ENCODE measurements at regions not wholly inside any gene's neighbourhood (a gene's known extent, or its start where the extent isn't known, plus 50 kb on each side); places are given as distances from the start of the nearest gene placed in this dataset.

DNA sequence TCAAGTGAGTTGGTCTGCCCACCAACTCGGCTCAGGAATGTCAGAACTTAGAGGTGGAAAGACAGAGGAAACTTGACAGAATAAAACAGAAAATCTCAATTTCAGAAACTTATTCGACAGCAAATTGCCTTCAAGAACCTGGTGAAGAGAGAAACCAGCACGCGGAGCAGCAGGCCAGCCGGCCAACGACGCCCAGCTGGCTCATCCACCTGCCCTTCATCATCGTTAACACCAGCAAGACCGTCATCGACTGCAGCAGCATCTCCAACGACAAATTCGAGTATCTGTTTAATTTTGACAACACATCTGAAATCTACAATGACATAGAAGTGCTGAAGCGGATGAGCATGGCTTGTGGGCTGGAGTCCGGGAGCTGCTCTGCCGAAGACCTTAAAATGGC is 350.8 kb upstream of the CAMK1G start (continued):
- TF ChIP-seq, protein P1, sequence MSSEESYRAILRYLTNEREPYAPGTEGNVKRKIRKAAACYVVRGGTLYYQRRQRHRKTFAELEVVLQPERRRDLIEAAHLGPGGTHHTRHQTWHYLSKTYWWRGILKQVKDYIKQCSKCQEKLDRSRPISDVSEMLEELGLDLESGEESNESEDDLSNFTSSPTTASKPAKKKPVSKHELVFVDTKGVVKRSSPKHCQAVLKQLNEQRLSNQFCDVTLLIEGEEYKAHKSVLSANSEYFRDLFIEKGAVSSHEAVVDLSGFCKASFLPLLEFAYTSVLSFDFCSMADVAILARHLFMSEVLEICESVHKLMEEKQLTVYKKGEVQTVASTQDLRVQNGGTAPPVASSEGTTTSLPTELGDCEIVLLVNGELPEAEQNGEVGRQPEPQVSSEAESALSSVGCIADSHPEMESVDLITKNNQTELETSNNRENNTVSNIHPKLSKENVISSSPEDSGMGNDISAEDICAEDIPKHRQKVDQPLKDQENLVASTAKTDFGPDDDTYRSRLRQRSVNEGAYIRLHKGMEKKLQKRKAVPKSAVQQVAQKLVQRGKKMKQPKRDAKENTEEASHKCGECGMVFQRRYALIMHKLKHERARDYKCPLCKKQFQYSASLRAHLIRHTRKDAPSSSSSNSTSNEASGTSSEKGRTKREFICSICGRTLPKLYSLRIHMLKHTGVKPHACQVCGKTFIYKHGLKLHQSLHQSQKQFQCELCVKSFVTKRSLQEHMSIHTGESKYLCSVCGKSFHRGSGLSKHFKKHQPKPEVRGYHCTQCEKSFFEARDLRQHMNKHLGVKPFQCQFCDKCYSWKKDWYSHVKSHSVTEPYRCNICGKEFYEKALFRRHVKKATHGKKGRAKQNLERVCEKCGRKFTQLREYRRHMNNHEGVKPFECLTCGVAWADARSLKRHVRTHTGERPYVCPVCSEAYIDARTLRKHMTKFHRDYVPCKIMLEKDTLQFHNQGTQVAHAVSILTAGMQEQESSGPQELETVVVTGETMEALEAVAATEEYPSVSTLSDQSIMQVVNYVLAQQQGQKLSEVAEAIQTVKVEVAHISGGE (tag by site-specific recombination; conservative IDR thresholded peaks at IDR 0.05; ENCODE audit: low read depth) = no peak
- TF ChIP-seq ZEB2 (tag by site-specific recombination; IDR thresholded peaks at IDR 0.05) (no peak), ZNF623 (tag by site-specific recombination; IDR thresholded peaks at IDR 0.05) (no peak), ZNF24 (tag by site-specific recombination; IDR thresholded peaks at IDR 0.05) (no peak)
- TF ChIP-seq, protein P2, sequence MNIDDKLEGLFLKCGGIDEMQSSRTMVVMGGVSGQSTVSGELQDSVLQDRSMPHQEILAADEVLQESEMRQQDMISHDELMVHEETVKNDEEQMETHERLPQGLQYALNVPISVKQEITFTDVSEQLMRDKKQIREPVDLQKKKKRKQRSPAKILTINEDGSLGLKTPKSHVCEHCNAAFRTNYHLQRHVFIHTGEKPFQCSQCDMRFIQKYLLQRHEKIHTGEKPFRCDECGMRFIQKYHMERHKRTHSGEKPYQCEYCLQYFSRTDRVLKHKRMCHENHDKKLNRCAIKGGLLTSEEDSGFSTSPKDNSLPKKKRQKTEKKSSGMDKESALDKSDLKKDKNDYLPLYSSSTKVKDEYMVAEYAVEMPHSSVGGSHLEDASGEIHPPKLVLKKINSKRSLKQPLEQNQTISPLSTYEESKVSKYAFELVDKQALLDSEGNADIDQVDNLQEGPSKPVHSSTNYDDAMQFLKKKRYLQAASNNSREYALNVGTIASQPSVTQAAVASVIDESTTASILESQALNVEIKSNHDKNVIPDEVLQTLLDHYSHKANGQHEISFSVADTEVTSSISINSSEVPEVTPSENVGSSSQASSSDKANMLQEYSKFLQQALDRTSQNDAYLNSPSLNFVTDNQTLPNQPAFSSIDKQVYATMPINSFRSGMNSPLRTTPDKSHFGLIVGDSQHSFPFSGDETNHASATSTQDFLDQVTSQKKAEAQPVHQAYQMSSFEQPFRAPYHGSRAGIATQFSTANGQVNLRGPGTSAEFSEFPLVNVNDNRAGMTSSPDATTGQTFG (tag by site-specific recombination; IDR thresholded peaks at IDR 0.05; ENCODE audit: borderline replicate concordance) = no peak

DNA sequence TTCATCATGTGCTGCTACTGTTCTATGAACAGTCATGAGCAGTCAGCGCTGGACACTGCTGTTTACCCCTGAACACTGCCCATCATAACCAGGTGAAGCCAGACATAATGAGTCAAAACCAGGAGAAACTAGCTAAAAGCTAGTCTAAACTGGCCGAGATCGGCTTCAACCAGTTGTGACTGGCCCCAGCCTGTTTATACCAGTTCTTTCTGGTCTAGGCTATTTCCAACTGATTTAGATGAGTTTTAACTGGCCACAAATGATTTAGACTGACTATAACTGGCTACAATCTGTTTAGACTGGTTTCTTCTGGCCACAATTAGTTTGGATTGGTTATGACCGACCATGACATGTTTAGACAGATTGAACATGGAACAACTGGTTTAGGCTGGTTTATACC is 348.3 kb upstream of the CAMK1G start:
- H3K27ac ChIP-seq (ENCODE audit: extremely low read depth, low read depth, low read length) = no peak overlapping the region
- H3K4me1 ChIP-seq (ENCODE audit: control insufficient read depth, insufficient read depth, low read length) = no peaks in the 10 kb centered on the region
- ChIA-PET CTCF (interaction anchor here (2.6 kb wide), 1 partner anchor 13 kb away, joined by 11 read pairs; no protein-coding TSS in a partner anchor), POLR2A (no interaction called here)
- no peak overlapping the region for H3K4me3 ChIP-seq (ENCODE audit: low read depth, low read length)
- TF ChIP-seq, protein P3, sequence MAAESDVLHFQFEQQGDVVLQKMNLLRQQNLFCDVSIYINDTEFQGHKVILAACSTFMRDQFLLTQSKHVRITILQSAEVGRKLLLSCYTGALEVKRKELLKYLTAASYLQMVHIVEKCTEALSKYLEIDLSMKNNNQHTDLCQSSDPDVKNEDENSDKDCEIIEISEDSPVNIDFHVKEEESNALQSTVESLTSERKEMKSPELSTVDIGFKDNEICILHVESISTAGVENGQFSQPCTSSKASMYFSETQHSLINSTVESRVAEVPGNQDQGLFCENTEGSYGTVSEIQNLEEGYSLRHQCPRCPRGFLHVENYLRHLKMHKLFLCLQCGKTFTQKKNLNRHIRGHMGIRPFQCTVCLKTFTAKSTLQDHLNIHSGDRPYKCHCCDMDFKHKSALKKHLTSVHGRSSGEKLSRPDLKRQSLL (tag by site-specific recombination; IDR thresholded peaks at IDR 0.05) = no peak
- TF ChIP-seq SCRT1 (tag by site-specific recombination; IDR thresholded peaks at IDR 0.05; ENCODE audit: borderline replicate concordance) (no peak), ZNF146 (tag by site-specific recombination; IDR thresholded peaks at IDR 0.05) (no peak), ZNF174 (tag by site-specific recombination; IDR thresholded peaks at IDR 0.05) (no peak), ZNF341 (tag by site-specific recombination; IDR thresholded peaks at IDR 0.05; ENCODE audit: low read depth) (no peak), BCL11A (tag by site-specific recombination; IDR thresholded peaks at IDR 0.05; ENCODE audit: low read depth) (no peak), ZNF335 (tag by site-specific recombination; conservative IDR thresholded peaks at IDR 0.05) (no peak), YY1 (tag by site-specific recombination; IDR thresholded peaks at IDR 0.05) (no peak)
- TF ChIP-seq, protein P4, sequence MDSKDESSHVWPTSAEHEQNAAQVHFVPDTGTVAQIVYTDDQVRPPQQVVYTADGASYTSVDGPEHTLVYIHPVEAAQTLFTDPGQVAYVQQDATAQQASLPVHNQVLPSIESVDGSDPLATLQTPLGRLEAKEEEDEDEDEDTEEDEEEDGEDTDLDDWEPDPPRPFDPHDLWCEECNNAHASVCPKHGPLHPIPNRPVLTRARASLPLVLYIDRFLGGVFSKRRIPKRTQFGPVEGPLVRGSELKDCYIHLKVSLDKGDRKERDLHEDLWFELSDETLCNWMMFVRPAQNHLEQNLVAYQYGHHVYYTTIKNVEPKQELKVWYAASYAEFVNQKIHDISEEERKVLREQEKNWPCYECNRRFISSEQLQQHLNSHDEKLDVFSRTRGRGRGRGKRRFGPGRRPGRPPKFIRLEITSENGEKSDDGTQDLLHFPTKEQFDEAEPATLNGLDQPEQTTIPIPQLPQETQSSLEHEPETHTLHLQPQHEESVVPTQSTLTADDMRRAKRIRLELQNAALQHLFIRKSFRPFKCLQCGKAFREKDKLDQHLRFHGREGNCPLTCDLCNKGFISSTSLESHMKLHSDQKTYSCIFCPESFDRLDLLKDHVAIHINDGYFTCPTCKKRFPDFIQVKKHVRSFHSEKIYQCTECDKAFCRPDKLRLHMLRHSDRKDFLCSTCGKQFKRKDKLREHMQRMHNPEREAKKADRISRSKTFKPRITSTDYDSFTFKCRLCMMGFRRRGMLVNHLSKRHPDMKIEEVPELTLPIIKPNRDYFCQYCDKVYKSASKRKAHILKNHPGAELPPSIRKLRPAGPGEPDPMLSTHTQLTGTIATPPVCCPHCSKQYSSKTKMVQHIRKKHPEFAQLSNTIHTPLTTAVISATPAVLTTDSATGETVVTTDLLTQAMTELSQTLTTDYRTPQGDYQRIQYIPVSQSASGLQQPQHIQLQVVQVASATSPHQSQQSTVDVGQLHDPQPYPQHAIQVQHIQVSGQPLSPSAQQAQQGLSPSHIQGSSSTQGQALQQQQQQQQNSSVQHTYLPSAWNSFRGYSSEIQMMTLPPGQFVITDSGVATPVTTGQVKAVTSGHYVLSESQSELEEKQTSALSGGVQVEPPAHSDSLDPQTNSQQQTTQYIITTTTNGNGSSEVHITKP (tag by site-specific recombination; IDR thresholded peaks at IDR 0.05) = no peak
- TF ChIP-seq, protein P5, sequence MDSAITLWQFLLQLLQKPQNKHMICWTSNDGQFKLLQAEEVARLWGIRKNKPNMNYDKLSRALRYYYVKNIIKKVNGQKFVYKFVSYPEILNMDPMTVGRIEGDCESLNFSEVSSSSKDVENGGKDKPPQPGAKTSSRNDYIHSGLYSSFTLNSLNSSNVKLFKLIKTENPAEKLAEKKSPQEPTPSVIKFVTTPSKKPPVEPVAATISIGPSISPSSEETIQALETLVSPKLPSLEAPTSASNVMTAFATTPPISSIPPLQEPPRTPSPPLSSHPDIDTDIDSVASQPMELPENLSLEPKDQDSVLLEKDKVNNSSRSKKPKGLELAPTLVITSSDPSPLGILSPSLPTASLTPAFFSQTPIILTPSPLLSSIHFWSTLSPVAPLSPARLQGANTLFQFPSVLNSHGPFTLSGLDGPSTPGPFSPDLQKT (IDR thresholded peaks at IDR 0.05; ENCODE audit: borderline replicate concordance, low read depth, low read length) = no peak
- H3K9me3 ChIP-seq (ENCODE audit: control insufficient read depth, insufficient read depth, low read depth, low read length) = no peaks in the 10 kb centered on the region
- no peaks in the 10 kb centered on the region for H3K36me3 ChIP-seq (ENCODE audit: control insufficient read depth in 2 of 2, insufficient read depth in 1 of 2, low read length in 2 of 2)
